ENCODE measurements at regions not wholly inside any gene's neighbourhood (a gene's known extent, or its start where the extent isn't known, plus 50 kb on each side); places are given as distances from the start of the nearest gene placed in this dataset.

- TF ChIP-seq, protein P1, sequence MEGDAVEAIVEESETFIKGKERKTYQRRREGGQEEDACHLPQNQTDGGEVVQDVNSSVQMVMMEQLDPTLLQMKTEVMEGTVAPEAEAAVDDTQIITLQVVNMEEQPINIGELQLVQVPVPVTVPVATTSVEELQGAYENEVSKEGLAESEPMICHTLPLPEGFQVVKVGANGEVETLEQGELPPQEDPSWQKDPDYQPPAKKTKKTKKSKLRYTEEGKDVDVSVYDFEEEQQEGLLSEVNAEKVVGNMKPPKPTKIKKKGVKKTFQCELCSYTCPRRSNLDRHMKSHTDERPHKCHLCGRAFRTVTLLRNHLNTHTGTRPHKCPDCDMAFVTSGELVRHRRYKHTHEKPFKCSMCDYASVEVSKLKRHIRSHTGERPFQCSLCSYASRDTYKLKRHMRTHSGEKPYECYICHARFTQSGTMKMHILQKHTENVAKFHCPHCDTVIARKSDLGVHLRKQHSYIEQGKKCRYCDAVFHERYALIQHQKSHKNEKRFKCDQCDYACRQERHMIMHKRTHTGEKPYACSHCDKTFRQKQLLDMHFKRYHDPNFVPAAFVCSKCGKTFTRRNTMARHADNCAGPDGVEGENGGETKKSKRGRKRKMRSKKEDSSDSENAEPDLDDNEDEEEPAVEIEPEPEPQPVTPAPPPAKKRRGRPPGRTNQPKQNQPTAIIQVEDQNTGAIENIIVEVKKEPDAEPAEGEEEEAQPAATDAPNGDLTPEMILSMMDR (IDR thresholded peaks at IDR 0.05; ENCODE audit: insufficient read depth, low read length, poor library complexity, severe bottlenecking), result no peak
- TF ChIP-seq EZH2phosphoT487 (conservative IDR thresholded peaks at IDR 0.05; ENCODE audit: low read length), result no peak
Measured at GRCh38 chr5:101455851-101456250, 552.8 kb upstream of the ST8SIA4 start.

Data from SU-DHL-6 (cell line).